ENCODE measurements at regions not wholly inside any gene's neighbourhood (a gene's known extent, or its start where the extent isn't known, plus 50 kb on each side); places are given as distances from the start of the nearest gene placed in this dataset.

DNA sequence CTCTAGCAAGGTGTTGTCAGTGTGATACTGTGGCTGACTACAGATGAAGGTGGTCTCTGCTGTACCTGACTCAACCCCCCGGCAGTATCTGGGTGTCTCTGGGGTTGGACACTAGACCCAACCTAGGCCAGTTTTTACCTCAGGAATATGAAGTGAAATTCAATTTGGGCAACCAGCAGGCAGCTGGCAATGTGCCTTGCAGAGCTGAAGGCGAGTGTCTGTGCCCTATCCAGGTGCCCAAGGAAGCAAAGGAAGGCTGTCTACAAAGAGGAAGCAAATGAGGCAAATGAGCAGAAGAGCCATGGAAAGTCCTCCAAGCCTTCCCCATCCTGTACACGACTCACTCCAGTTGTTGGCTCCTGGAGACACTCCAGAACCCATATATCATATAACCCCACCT lies 264.6 kb upstream of the AGAP1 start:
- TF ChIP-seq, protein P1, sequence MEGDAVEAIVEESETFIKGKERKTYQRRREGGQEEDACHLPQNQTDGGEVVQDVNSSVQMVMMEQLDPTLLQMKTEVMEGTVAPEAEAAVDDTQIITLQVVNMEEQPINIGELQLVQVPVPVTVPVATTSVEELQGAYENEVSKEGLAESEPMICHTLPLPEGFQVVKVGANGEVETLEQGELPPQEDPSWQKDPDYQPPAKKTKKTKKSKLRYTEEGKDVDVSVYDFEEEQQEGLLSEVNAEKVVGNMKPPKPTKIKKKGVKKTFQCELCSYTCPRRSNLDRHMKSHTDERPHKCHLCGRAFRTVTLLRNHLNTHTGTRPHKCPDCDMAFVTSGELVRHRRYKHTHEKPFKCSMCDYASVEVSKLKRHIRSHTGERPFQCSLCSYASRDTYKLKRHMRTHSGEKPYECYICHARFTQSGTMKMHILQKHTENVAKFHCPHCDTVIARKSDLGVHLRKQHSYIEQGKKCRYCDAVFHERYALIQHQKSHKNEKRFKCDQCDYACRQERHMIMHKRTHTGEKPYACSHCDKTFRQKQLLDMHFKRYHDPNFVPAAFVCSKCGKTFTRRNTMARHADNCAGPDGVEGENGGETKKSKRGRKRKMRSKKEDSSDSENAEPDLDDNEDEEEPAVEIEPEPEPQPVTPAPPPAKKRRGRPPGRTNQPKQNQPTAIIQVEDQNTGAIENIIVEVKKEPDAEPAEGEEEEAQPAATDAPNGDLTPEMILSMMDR (IDR thresholded peaks at IDR 0.05; ENCODE audit: low read length): no peak
- TF ChIP-seq EZH2 (IDR thresholded peaks at IDR 0.05; ENCODE audit: borderline replicate concordance, low read length): no peak
